Superior temporal gyrus (tissue), 1 donor: ENCODE measurements at regions not wholly inside any gene's neighbourhood (a gene's known extent, or its start where the extent isn't known, plus 50 kb on each side); places are given as distances from the start of the nearest gene placed in this dataset.

ENCODE experiments used
- DNase-seq: peaks from one replicate; pipeline ENCODE4 v3.0.0-alpha.2; 2016; ENCODE audit errors: extremely low spot score

DNA sequence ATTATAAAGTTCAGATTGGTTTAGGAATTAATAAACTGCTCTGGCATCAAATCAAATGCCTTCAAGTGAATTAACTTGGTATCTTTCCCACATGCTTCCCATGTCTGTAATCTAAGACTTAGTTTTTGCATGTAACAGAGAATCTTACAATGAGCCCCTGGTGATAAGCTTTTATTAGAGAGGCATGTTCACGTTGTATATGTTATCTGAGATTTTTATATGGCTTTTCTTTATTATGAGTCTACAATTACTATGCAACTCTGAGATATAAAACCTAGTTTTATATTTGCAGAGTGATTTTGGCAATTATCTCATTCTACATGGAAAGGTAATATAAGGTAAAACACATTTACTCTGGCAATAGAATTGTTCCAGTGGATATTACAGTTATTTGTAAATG, 1578.4 kb upstream of the IGFBP7 start:
- no peak for DNase-seq

DNA sequence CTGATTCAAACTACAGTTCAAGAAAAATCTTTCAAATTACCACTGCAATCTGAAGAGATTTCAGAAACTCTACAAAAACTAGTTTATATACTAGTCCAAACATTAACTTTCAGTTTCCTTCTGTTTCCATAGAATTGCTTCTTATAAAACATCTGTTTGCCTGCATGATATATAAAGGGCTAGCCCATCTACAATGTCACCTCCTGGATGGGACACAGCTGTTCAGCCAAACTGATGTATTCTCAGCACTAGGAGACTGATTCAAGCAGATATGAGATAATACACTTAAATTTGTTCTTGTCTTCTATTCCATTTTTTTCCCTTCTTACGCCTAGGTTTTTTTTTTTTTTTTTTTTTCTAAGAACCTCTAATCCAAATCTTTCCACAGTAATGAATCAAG, 1569.7 kb upstream of the IGFBP7 start:
- no peak for DNase-seq

- no peak for DNase-seq
Observed at GRCh38 chr4:58679051-58679450, 1568.9 kb upstream of the IGFBP7 start.

DNA sequence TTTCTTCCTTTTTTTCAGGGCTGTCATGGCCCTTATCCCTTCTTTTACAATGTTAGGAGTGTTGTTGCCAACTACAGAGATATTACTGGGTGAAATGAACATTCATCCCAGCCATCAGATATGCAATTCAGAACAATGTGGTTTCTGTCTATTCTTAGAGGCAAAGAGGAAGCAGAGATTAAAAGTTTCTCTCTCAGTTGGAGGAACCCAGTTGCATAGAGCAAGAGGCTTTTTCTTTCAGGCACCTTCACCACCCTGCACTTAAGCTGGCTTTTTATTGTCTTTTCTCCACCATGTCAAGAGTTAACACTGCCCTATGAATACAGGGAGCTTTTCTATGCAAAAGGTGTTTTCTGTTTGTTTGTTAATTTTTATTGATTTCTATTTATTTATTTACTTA, 1559.6 kb upstream of the IGFBP7 start:
- DNase-seq = no peak

- no peak for DNase-seq
Observed at GRCh38 chr4:58665649-58666048, 1555.5 kb upstream of the IGFBP7 start.

- DNase-seq = peak; percentile 64
Observed at GRCh38 chr4:58658701-58659100, 1548.5 kb upstream of the IGFBP7 start.

DNA sequence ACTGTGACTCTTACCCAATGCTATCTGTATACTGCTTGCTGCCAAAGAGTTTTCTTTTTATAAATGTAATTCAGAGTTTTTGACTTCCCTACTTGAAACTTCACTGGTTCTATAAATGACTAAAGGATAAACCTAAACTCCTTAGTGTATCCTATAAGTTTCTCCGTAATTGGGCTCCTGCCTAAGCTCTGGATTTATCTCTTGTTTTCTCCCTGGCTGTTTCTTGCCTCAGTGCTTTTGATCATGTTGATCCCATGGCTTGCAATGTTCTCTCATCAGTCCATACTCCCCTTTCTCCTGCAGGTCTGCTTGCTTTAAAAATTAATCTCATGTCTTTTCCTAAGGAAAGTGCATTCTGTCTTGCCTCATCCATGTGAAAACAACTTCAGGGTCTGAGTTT, 1543.1 kb upstream of the IGFBP7 start:
- no peak for DNase-seq

- no peak for DNase-seq
Observed at GRCh38 chr4:58649226-58649625, 1539.0 kb upstream of the IGFBP7 start.

- DNase-seq = no peak
Observed at GRCh38 chr4:58646126-58646525, 1535.9 kb upstream of the IGFBP7 start.

GRCh38 chr4:58644549-58644948, 1534.4 kb upstream of the IGFBP7 start:
- DNase-seq = no peak

DNA sequence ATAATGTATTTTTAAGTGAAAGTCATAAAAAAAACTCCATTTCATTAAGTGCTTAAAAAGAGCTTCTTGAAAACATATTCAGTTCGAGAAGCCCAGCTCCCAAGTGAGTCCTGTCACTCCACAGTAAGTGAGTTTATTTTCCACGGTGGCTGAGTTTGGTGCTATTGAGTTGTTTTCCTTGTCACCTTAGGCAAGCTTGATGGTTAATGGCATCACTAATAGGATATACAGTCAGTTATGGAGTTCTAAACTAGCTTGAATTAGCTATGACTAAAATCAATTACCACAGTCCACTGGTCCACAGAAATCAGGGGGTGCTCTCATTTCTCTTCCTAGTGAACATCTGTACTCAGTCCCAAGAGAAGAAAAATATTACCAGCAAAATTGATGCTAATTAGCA, 1526.2 kb upstream of the IGFBP7 start:
- DNase-seq = no peak

DNA sequence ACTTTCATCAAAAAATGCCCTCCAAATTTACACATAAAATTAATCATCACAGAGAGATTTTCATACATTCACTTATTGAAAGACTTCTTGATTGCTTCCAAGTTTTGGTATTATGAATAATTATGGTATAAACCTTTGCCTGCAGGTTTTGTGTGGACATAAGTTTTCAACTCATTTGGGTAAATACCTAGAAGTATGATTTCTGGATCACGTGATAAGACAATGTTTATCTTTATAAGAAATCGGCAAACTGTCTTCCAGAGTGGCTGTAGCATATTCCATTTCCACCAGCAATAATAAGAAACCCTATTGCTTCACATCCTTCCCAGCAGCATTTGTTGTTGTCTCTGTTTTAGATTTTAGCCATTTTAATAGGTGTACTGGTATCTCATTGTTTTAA, 1507.0 kb upstream of the IGFBP7 start:
- DNase-seq = no peak

- DNase-seq = no peak
Observed at GRCh38 chr4:58611012-58611411, 1500.8 kb upstream of the IGFBP7 start.

GRCh38 chr4:58606303-58606702, 1496.1 kb upstream of the IGFBP7 start:
- DNase-seq = no peak

DNA sequence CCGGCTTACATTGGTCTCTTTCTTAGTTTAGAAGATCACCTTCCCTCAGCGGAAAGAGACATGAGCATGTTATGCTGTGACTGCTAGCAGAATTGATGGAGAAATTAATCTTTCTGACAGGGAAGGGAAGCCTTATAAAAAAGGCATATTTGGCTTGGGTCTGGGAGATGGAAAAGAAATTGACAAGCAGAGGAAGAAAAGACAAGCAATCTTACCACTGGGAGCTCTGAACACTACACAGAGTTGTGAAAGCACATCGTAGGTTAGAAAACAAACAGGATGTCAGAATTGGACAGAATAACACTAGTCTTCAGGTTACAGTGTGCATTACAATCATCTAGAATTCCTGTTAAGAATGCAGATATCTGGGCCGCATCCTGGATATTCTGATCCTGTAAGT, 1493.8 kb upstream of the IGFBP7 start:
- no peak for DNase-seq

DNA sequence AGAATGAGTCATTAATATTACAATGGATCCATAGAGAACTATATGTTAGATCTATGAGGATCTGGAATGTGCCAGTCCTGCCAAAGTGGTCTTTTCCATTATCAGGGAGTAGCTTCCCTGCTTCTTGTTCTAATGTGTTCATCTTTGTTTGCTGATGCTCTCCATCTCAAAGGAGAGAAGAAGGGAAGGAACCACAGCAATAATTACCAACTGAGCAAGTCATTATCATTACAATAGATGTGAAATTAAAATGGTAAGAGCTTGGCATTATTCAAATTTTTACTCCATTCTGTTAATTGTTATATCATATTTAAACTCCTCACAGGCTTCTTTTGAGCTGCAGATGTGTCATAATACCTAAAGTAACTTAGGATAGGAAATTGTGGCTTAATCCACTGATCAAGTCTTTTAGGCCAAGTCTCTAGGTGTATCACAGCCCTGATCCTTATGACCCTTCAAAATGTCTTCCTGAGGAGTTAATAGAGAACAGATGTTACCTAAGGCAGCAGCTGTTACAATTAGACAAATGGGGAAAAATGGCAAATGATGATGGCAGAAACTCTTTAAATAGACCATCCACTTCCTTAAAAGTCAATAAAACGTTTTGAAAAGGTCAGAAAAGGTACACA, 1492.7 kb upstream of the IGFBP7 start:
- DNase-seq = no peak

DNA sequence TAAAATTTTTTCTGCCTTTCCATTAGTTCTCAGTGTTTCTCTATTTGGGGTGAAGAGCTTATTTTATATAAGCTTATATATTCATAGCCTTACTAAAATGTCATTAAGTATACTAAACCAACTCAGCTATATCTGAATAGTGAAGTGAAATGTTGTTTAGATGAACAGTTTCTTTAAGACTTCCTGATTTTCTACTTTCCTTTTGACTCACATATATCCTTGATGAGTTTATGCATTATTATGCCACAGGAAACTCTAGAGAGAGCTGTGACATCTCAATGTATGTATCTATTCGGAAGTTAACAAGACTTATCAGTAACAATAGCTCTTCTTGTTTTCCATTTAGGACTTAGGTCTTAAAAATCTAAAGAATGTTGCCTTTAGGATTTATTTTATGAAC, 1491.8 kb upstream of the IGFBP7 start:
- no peak for DNase-seq

- no peak for DNase-seq
Observed at GRCh38 chr4:58600290-58600689, 1490.1 kb upstream of the IGFBP7 start.

DNA sequence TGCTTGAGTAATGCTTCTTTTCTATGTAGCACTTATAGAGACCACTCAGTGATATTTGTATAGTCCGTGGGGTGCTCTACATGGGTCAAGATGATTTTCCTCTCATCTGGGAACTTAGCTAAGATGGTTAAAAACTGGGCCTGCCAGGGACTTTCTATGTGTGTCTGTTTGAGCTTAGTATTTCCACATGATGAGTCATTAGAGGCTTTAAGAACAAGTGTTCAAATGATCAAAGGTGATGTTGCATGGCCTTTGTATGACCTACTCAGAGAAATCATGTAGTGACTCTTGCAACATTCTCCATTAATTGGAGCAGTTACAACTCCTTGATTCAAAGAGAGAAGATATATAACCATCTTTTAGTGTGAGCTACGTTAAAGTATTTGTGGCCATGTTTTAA, 1480.5 kb upstream of the IGFBP7 start:
- DNase-seq = no peak

DNA sequence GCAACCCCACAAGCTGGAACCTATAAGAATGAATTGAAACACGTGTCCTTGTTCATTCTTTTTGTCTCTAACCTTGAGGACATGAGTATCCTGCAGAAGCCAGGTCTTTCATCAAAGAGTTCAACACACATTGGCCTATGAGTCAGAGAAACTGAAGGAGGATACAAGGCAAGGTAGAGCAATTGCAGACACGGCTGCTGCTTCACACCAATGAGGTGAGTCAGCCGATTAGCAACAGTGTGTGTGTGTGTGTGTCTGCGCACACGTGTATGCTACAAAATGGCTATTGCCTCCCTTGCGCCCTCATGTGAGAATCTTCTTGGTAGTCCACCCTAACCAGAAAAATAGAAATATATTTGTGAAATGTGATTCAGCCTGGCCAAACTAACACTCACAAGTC, 1477.7 kb upstream of the IGFBP7 start:
- DNase-seq = no peak

DNA sequence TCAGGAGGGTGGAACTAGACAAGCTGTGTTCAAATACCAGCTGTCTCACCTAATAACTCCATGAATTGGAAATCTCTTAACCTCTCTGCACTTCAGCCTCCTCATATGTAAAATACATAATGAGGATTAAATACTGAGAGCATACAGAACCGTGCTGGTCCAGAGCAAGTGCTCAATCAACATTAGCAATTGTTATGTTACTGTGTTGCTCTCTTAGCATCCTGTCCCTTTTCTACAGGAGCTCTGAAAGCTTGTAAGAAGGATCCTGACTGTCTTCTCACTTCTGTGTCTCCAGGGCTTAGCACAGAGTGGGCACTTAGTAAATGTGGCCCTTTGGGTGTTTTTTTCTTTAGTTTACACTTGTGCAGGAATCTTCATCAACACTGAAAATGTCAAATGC, 1456.1 kb upstream of the IGFBP7 start:
- no peak for DNase-seq

DNA sequence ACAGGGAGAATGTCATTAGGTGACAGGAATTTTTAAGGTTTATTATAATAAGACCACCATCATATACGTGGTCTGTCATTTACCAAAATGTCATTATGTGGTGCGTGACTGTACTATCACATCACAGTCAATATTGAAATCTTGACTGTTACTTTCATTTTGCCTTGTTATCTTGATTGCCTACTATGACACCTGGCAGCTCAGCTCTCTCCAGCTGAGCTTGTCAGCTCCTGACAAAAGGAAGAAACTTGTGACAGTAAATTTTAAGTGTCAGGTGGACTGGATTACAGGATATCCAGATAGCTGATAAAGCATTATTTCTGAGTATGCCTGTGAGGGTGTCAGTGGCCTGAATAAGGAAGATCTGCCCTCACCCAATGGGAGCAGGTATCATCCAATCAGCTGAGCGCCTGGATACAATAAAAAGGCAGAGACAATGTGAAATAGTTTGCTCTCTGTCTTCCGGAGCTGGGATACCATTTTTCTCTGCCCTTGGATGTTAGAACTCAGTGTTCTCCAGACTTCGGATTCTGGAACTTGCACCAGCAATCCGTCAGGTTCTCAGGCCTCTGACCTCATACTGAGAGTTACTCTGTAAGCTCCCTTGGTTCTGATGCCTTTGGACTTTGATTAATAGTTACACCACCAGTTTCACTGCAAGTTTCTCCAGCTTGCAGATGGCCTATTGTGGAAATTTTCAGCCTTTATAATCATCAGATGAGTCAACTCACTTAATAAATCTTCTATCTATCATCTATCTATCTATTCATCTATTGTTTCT, 1454.7 kb upstream of the IGFBP7 start:
- DNase-seq = no peak

GRCh38 chr4:58561170-58561569, 1451.0 kb upstream of the IGFBP7 start:
- no peak for DNase-seq

GRCh38 chr4:58560736-58561135, 1450.6 kb upstream of the IGFBP7 start:
- no peak for DNase-seq
